ENCODE measurements at regions not wholly inside any gene's neighbourhood (a gene's known extent, or its start where the extent isn't known, plus 50 kb on each side); places are given as distances from the start of the nearest gene placed in this dataset.

- TF ChIP-seq POLR2A (IDR thresholded peaks at IDR 0.05) (no peak), CTCF (IDR thresholded peaks at IDR 0.05) (no peak)
These were observed 171.9 kb upstream of the ELL2 start for GRCh38 chr5:96133341-96134079.
